ENCODE measurements at regions not wholly inside any gene's neighbourhood (a gene's known extent, or its start where the extent isn't known, plus 50 kb on each side); places are given as distances from the start of the nearest gene placed in this dataset.
"Not testable (repeated sequence)": the region's sequence is repeated elsewhere in the genome, so short reads cannot be mapped to it uniquely, and the experiment has no call there.

DNA sequence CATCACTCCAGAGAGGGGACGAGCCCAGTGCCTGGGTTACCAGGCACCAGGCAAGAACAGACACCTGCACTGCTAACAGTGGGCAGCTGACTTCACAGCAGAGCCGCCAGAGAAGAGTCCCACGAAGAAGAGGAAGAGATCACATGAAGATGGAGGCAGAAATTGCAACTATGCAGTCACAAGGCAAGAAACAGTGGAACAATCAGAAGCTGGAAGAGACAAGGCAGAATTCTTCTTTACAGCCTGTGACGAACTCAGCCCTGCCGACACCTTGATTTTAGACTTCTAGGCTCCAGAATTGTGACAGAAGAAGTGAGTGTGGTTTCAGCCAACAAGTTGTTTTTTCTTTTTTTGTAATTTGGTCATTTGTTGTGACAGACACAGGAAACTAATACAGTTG is 59.2 kb downstream of the IL12A start:
- DNase-seq (ENCODE audit: low spot score), result no peak

DNA sequence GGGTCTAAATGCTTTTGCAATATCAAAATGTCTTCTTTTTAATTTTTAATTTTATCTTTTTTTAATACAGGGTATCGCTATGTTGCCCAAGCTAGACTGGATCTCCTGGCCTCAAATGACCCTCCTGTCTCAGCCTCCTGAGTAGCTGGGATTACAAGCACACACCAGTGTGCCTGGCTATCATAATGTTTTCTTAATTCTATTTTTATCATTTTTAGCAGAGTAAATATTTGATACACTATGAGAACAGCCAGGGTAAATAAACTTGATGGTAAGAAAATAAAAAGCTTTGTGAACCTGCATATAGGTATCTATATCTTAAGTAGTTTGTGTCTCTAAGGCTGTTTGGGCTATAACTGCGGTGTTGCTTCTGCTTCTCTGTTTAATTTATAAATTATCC is 60.4 kb downstream of the IL12A start:
- no peak for DNase-seq (ENCODE audit: low spot score)

DNA sequence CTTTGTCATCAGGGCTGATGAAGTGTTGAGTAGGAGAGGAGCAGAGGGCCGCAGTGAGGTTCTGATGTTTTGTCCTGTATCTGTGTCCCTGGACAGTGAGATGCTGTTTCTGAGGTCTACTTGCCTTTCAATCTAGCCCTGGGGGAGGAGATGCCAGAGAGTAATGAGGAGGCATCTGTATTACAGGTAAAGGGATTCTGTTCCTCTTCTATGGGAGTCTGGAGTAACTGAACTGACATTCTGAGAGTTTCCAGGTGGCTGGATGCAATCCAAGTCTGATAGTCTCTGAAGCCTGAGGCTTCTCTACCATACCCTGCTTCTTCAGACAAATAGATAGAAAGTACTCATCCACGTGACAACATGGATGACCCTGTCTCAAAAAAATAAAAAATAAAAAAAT is 60.9 kb downstream of the IL12A start:
- DNase-seq (ENCODE audit: low spot score), result no peak

DNA sequence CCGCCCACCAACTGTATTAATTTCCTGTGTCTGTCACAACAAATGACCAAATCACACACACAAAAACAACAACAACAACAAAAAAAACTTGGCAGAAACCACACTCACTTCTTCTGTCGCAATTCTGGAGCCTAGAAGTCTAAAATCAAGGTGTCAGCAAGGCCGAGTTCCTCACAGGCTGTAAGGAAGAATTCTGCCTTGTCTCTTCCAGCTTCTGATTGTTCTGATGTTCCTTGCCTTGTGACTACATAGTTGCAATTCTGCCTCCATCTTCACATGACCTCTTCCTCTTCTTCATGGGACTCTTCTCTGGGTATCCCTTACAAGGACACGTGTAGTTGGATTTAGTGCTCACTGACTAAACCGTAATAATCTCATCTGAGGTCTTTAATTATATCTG is 61.4 kb downstream of the IL12A start:
- no peak for DNase-seq (ENCODE audit: low spot score)

DNA sequence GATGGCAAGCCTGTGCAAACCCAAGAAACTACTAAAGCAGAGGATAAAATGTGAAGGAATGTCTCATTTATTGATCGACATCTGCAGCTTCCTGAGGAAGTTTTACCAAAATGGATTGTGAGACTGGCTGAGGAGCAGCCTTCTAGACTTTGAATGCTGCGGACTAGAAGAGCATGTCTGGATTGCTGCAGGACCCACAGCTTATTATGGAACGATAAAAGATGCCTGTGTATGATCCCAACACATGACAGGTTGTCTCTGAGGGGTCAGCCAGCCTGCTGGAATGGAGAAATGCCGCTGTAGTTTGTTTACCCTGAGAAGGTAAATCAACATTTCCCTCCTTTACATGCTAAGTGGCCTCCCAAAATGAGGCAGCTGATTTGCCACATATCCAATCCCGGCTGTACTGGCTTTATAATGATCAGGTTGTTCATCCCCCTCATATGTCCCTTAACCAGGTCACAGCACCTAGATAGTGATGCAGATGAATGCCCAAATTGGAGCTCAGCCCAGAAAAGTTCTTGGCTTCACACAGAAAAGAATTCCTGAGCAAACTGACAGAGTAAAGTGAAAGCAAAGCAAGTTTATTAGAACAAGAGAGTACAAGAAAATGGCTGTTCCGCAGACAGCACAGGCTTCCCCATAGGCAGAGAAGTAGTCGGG is 63.9 kb downstream of the IL12A start:
- DNase-seq (ENCODE audit: low spot score), result no peak

DNA sequence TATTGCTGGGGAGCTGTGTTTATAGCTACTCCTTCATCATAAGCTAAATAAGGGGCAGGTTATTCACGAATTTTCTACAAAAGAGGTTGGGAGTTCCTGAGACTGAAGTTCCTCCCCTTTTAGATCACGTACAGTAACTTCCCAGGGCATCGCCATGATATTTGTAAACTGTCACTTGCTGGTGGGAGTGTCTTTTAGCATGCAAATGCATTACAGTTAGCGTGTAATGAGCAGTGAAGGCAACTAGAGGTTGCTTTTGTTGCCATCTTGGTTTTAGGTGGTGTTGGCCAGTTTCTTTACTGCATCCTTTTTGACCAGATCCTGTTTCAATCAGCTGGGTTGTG is 64.4 kb downstream of the IL12A start:
- no peak for DNase-seq (ENCODE audit: low spot score)

DNA sequence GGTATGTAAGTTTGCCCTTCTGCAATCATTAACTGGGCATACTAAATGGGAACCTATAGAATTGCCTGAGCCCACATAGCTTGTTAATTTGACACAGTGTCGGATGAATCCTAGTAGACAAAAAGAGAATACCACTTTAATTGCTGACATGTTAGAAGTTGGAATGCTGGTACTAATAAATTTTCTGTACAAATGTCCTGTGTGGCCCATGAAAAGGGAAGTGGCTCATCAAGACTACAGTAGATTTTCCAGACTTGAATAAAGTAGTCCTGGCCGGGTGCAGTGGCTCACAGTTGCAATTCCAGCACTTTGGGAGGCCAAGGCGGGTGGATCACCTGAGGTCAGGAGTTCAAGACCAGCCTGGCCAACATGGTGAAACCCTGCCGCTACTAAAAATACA is 66.2 kb downstream of the IL12A start:
- DNase-seq (ENCODE audit: low spot score), result not testable (repeated sequence)

DNA sequence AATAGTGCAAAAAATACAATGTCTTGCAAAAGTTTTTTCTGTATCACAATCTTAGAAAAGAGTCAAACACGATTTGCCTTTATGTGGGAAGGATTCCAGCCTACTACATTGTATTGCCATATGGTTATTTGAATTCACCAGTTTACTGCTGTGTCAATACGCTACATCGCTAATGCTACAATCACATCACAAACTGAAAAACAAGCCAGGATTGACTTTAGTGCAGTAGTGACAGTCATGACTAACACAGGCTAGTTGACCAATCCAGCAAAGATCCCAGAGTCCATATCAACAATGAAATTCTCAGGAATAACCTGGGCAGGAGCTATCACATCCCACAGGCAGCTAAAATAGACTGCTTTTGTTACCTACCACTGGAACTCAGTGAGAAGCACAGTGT is 67.0 kb downstream of the IL12A start:
- DNase-seq (ENCODE audit: low spot score), result no peak

DNA sequence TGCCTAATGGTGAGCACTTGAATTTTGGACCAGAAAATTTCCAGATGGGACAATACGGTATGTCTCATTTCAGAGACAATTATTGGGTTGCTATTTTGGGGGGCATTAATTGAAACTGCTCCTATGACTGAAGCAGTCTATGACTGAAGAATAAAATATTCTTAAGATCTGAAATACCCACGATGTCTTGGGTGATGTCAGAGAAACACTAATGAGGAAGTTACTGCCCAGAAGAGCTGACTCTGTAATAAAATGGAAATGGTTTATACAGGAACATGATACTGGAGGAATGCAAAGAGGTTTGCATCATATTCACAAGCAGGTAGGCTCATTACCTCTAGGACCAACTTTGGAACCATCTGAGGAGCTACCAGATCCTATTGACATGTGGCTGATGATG is 68.7 kb downstream of the IL12A start:
- no peak for DNase-seq (ENCODE audit: low spot score)

DNA sequence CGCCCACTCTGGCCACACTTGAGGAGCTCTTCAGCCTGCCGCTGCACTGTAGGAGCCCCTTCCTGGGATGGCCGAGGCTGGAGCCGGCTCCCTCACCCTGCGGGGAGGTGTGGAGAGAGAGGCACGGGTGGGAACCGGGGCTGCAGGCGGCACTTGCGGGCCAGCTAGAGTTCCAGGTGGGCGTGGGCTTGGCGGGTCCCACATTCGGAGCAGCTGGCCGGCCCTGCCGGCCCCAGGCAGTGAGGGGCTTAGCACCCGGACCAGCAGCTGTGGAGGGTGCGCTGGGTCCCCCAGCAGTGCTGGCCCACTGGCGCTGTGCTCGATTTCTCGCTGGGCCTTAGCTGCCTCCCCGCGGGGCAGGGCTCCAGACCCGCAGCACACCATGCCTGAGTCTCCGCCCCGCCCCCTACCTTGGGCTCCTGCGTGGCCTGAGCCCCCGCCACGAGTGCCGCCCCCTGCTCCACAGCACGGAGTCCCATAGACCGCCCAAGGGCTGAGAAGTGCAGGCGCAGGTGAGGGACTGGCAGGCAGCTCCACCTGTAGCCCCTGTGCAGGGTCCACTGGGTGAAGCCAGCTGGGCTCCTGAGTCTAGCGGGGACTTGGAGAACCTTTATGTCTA is 71.9 kb downstream of the IL12A start:
- DNase-seq (ENCODE audit: low spot score), result no peak

DNA sequence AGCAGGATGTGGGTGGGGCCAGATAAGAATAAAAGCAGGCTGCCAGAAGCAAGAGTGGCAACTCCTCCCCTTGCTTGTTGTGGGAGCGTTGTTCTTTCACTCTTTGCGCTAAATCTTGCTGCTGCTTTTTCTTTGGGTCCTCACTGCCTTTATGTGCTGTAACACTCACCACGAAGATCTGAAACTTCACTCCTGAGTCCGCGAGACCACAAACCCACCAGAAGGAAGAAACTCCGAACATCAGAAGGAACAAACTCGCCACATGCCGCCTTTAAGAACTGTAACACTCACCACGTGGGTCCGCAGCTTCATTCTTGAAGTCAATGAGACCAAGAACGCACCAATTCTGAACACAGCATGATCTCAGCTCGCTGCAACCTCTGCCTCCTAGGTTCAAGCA is 72.9 kb downstream of the IL12A start:
- no peak for DNase-seq (ENCODE audit: low spot score)

DNA sequence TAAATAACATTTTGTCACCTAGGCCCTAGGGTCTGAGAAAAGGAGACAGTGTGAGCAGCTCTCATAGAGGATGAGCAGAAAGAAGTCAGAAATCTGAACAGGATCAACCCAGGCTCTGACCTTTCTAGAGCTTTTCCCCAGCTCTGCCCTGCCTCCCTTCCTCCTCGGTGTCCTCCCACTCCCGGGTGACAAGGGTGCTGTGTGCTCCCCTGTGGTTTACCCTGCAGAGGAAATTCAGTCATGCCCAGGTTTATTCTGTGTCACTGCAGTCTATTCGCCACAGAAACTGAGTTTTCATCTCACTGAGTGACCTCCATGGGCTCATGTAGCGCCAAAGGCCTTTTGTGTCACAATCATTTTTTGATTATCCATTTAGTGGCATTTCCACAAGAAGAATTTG is 76.6 kb downstream of the IL12A start:
- no peak for DNase-seq (ENCODE audit: low spot score)

DNA sequence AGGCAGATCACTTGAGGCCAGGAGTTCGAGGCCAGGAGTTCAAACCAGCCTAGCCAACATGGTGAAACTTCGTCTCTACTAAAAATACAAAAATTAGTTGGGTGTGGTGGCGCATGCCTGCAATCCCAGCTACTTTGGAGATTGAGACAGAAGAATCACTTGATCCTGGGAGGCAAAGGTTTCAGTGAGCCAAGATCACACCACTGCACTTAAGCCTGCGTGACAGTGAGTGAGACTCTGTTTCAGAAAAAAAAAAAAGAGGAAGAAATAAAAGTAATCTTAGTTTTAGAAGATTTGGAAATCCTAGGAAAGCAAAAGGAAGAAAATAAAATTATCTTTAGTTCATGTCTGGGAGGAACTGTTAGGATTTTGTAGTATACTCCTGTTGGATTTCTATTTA is 77.2 kb downstream of the IL12A start:
- DNase-seq (ENCODE audit: low spot score), result no peak

DNA sequence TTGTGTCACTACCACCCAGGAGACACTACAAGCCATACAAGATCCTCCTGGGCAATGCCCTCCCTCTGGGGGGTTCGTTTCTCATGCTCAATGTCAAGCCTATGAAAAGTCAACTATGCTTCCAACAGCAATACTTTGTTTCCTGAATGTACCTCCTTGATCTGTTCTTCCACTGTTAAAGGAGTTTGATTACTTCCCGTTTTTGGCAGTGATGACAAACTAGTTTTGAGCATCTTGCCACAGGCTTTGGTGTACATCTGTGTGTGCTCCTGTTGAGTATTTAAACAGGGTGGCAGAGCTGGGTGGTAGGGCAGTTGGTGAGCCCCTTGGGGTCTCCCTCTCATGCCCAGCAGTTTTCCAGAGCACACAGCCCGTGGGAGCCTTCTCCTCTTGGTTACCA is 81.4 kb downstream of the IL12A start:
- no peak for DNase-seq (ENCODE audit: low spot score)

DNA sequence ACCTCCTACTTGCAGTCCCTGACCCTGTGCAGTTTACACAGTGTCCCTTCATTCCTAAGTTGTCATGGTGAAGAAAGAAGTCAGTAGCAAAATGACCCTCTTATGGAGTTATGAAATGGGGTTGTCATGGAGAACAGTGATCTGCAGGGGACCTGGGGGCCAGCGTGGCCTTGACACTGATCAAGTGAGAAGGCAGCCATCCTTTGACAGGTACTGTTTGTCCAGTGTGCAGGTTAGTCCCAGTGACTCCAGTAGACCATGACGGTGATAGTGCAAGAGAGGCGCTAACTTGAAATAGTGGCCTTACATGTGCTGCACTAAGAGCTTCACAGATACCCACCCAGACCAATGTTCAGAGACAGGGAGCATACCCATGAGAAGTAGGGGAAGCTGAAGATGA is 87.9 kb downstream of the IL12A start:
- no peak for DNase-seq (ENCODE audit: low spot score)

DNA sequence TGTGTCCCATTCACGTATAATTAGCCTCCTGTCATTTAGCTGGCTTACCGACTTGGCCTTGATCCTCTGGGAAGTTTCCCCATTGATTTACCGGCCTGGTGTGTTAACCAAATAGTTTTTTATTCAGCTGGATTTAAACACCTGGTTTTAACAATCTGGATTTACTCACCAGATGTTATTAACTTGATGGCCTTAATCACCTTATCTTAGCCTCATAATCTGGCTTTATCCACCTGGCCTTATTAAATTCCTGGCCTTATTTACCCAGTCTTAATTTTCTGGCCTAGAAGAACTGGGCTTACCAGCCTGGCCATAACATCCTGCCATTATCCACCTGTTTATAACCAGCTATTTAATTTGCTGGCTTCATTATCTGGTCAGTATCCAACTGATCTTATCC is 89.9 kb downstream of the IL12A start:
- DNase-seq (ENCODE audit: low spot score), result no peak

DNA sequence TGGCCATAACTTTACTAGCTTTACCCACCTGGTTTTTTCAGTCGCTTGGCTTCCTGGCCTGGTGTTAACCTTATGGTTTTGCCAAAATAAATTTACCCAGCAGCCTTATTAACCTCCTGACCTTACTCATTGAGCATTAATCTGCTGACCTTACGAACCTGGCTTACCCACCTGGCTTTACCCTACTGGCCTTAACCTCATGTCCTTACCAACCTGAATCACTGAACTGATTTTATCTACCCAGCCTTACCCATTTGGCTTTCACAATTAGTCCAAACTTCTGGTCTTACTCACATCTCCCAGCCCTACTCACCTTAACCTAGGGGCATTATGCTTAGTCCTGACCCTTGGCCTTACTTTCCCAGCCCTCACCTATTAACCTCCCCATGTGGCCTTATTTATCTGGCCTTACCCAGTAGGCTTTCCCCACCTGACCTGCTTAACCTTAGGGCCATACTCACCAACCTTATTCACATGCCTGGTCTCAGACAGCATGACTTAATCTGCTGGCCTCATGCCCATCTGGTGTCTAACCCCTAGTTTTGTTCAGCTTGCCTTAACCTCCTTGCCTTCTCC is 93.4 kb downstream of the IL12A start:
- DNase-seq (ENCODE audit: low spot score), result no peak

DNA sequence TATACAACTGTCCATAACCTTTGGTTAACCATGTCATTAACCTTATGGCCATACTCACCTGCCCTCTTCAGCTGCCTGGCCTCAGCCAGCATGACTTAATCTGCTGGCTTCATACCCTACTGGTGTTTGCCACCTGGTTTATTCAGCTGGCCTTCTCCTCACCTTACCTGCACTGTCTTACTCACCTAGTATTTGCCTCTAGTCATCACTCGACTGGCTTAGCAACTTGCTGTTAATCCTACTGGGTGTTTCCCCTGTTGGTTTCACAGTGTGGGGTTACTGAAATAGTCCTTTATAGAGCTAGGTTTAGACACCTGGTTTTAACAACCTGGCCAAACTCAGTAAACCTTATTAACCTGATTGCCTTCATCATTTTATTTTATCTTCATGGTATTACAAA is 96.4 kb downstream of the IL12A start:
- no peak for DNase-seq (ENCODE audit: low spot score)

DNA sequence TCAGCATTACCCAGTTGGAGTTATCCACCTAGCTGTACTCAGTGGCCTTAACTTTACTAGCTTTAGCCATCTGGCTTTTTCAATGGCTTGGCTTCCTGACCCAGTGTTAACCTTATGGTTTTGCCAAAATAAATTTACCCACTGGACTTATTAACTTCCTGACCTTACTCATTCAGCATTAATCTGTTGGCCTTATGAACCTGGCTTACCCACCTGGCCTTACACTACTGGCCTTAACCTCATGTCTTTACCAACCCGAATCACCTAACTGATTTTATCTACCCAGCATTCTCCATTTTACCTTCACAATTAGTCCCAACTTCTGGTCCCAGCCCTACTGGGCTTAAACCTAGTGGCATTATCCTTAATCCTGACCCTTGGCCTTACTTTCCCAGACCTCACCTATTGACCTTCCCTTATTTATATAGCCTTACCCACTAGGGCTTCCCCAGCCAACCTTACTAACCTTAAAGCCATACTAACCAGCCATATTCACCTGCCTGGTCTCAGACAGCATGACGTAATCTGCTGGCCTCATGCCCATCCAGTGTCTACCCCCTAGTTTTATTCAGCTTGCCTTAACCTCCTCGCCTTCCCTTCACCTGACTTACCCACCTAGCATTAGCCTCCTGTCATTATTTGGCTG is 100.0 kb downstream of the IL12A start:
- DNase-seq (ENCODE audit: low spot score), result no peak

DNA sequence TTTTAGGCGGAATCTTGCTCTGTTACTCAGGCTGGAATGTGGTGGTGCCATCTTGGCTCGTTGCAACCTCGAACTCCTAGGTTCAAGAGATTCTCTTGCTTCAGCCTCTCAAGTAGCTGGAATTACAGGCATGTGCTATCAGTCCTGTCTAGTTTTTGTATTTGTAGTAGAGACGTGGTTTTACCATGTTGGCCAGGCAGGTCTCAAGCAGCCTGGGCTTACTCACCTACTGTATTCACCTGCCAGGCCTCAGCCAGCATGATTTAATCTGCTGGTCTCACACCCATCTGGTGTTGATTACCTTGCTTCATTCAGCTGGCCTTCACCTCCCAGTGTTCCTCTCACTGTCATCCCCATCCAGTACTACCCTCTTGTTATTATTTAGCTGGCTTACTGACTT is 102.0 kb downstream of the IL12A start:
- DNase-seq (ENCODE audit: low spot score), result peak; percentile 61

DNA sequence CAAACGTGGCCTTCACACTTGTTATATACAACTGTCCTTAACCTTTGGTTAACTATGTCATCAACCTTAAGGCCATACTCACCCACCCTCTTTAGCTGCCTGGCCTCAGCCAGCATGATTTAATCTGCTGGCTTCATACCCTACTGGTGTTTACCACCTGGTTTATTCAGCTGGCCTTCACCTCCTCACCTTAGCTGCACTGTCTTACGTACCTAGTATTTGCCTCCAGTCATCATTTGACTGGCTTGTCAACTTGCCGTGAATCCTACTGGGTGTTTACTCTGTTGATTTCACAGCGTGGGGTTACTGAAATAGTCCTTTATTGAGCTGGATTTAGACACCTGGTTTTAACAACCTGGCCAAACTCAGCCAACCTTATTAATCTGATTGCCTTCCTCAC is 102.8 kb downstream of the IL12A start:
- no peak for DNase-seq (ENCODE audit: low spot score)

DNA sequence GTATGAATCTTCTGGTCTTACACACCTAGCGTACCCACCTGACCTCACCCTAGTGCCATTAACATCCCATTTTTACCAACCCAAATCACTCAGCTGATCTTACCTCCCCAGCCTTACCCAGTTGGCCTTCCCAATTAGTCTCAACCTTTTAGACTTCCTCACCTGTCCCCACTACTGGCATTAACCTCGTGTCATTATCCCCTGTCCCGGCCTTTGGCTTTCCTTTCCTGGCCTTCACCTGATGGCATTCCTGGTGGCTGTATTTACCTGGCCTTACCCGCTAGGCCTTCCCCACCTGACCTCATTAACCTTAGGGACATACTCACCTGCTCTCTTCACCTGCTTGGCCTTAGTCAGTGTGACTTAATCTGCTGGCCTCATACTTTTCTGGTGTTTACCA is 104.1 kb downstream of the IL12A start:
- DNase-seq (ENCODE audit: low spot score), result no peak

DNA sequence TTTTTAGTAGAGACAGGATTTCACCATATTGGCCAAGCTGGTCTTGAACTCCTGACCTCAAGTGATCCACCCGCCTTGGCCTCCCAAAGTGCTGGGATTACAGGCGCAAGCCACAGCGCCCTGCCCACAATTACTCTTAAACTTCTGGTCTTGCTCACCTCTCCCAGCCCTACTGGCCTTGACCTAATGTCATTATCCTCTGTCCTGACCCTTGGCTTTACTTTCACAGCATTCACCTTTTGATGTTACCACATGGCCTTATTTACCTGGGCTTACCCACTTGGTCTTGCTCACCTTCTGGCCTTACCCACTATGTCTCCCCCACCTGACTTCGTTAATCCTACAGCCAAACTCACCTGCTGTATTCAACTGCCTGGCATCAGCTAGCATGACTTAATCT is 105.9 kb downstream of the IL12A start:
- no peak for DNase-seq (ENCODE audit: low spot score)

DNA sequence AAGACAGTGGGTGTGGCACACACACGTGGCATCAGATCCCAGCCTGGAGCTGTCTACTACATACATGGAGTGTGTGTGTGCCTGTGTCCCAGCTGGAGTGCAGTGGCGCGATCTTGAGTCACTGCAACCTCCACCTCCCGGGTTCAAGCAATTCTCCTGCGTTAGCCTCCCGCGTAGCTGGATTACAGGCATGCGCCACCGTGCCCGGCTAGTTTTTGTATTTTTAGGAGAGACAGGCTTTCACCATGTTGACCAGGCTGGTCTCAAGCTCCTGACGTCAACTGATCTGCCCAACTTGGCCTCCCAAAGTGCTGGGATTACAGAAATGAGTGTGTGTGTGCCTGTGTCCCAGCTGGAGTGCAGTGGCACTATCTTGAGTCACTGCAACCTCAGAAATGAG is 108.8 kb downstream of the IL12A start:
- DNase-seq (ENCODE audit: low spot score), result no peak
